ENCODE measurements at regions not wholly inside any gene's neighbourhood (a gene's known extent, or its start where the extent isn't known, plus 50 kb on each side); places are given as distances from the start of the nearest gene placed in this dataset.

GRCh38 chr7:84328571-84328970 lies 134.0 kb upstream of the SEMA3A start:
- Histone ChIP-seq H3K4me3 (no peak overlapping the region), H3K4me1 (no peaks in the 10 kb centered on the region), H3K9me3 (no peaks in the 10 kb centered on the region), H3K27me3 (no peaks in the 10 kb centered on the region), H3K27ac (no peak overlapping the region), H3K36me3 (no peaks in the 10 kb centered on the region)
- no peak for TF ChIP-seq POLR2AphosphoS5 (IDR thresholded peaks at IDR 0.05)
- no peak for DNase-seq (ENCODE audit: low spot score in 2 of 2)
- 84% methylated on average over 2 of the region's 2 CpGs for WGBS

- no peak for TF ChIP-seq CTCF (IDR thresholded peaks at IDR 0.05)
- no peak for TF ChIP-seq EP300 (IDR thresholded peaks at IDR 0.05)
- no peak for TF ChIP-seq POLR2AphosphoS5 (IDR thresholded peaks at IDR 0.05)
- TF ChIP-seq POLR2A (IDR thresholded peaks at IDR 0.05): no peak
- DNase-seq (ENCODE audit: low spot score in 2 of 2): no peak
- H3K4me3 ChIP-seq: no peak overlapping the region
Observed at GRCh38 chr7:84324136-84324630, 129.6 kb upstream of the SEMA3A start.

GRCh38 chr7:84317536-84317935 lies 122.9 kb upstream of the SEMA3A start:
- Histone ChIP-seq H3K27ac (no peak overlapping the region), H3K36me3 (no peaks in the 10 kb centered on the region), H3K4me3 (no peak overlapping the region), H3K9me3 (no peaks in the 10 kb centered on the region), H3K4me1 (no peaks in the 10 kb centered on the region), H3K27me3 (no peaks in the 10 kb centered on the region)
- no peak for DNase-seq (ENCODE audit: low spot score in 2 of 2)
- TF ChIP-seq POLR2AphosphoS5 (IDR thresholded peaks at IDR 0.05): no peak
- TF ChIP-seq POLR2A (IDR thresholded peaks at IDR 0.05): no peak
- no peak for TF ChIP-seq EP300 (IDR thresholded peaks at IDR 0.05)
- no peak for TF ChIP-seq CTCF (IDR thresholded peaks at IDR 0.05)

More at GRCh38 chr7:84324136-84324630, 129.6 kb upstream of the SEMA3A start:
- H3K27ac ChIP-seq: no peak overlapping the region
- H3K27me3 ChIP-seq: no peaks in the 10 kb centered on the region
- H3K9me3 ChIP-seq: no peaks in the 10 kb centered on the region
- no peaks in the 10 kb centered on the region for H3K4me1 ChIP-seq
- no peaks in the 10 kb centered on the region for H3K36me3 ChIP-seq

GRCh38 chr7:84314263-84314662 lies 119.7 kb upstream of the SEMA3A start:
- 76% methylated on average over 2 of the region's 2 CpGs for WGBS
- Histone ChIP-seq H3K27me3 (no peaks in the 10 kb centered on the region), H3K4me3 (no peak overlapping the region), H3K9me3 (no peaks in the 10 kb centered on the region), H3K4me1 (no peaks in the 10 kb centered on the region), H3K27ac (no peak overlapping the region), H3K36me3 (no peaks in the 10 kb centered on the region)
- TF ChIP-seq CTCF (IDR thresholded peaks at IDR 0.05): no peak
- TF ChIP-seq POLR2AphosphoS5 (IDR thresholded peaks at IDR 0.05): no peak
- TF ChIP-seq EP300 (IDR thresholded peaks at IDR 0.05): no peak
- TF ChIP-seq POLR2A (IDR thresholded peaks at IDR 0.05): no peak
- DNase-seq (ENCODE audit: low spot score in 2 of 2): no peak

- no peaks in the 10 kb centered on the region for H3K9me3 ChIP-seq
- H3K4me1 ChIP-seq: no peaks in the 10 kb centered on the region
- WGBS: 91% methylated on average over 2 of the region's 2 CpGs
- H3K4me3 ChIP-seq: no peak overlapping the region
- H3K36me3 ChIP-seq: no peaks in the 10 kb centered on the region
- no peak for TF ChIP-seq POLR2A (IDR thresholded peaks at IDR 0.05)
- TF ChIP-seq CTCF (IDR thresholded peaks at IDR 0.05): no peak
- TF ChIP-seq EP300 (IDR thresholded peaks at IDR 0.05): no peak
- no peak for TF ChIP-seq POLR2AphosphoS5 (IDR thresholded peaks at IDR 0.05)
- H3K27me3 ChIP-seq: no peaks in the 10 kb centered on the region
- no peak overlapping the region for H3K27ac ChIP-seq
- DNase-seq (ENCODE audit: low spot score in 2 of 2): no peak
Observed at GRCh38 chr7:84304407-84304806, 109.8 kb upstream of the SEMA3A start.

- no peak for TF ChIP-seq POLR2AphosphoS5 (IDR thresholded peaks at IDR 0.05)
- no peak for TF ChIP-seq CTCF (IDR thresholded peaks at IDR 0.05)
- TF ChIP-seq POLR2A (IDR thresholded peaks at IDR 0.05): no peak
- TF ChIP-seq EP300 (IDR thresholded peaks at IDR 0.05): no peak
- 45% methylated on average over 3 of the region's 3 CpGs for WGBS
- H3K27me3 ChIP-seq: no peaks in the 10 kb centered on the region
- no peaks in the 10 kb centered on the region for H3K36me3 ChIP-seq
- H3K27ac ChIP-seq: no peak overlapping the region
- DNase-seq (ENCODE audit: low spot score in 2 of 2): no peak
- no peaks in the 10 kb centered on the region for H3K9me3 ChIP-seq
- no peaks in the 10 kb centered on the region for H3K4me1 ChIP-seq
- no peak overlapping the region for H3K4me3 ChIP-seq
Observed at GRCh38 chr7:84302949-84303348, 108.4 kb upstream of the SEMA3A start.
